GM13976 (cell line): ENCODE measurements at regions not wholly inside any gene's neighbourhood (a gene's known extent, or its start where the extent isn't known, plus 50 kb on each side); places are given as distances from the start of the nearest gene placed in this dataset.
A peak's percentile ranks its signal among the peaks of the same experiment; 100 is the strongest.
"Not testable (repeated sequence)": the region's sequence is repeated elsewhere in the genome, so short reads cannot be mapped to it uniquely, and the experiment has no call there.

Source experiments
- DNase-seq: peaks from one replicate; pipeline ENCODE4 v3.0.0; 2012; ENCODE audit warnings: low spot score
- in situ Hi-C: fragments of 300-500 bp; cut with MboI; formaldehyde crosslinking; loops from one replicate; pipeline ENCODE4 v1.12.0; 2022; ENCODE audit warnings: low sequenced_read_pairs, mixed read lengths, inconsistent platforms; ENCODE audit not compliant: unreplicated experiment
- TF ChIP-seq, protein P1 (sequence below): IDR thresholded peaks from 2 replicates; pipeline ENCODE4 v1.5.1; 2012; ENCODE audit warnings: borderline replicate concordance, mild to moderate bottlenecking; ENCODE audit not compliant: insufficient read depth; ENCODE audit errors: extremely low read depth, missing control alignments, control extremely low read depth

DNA sequence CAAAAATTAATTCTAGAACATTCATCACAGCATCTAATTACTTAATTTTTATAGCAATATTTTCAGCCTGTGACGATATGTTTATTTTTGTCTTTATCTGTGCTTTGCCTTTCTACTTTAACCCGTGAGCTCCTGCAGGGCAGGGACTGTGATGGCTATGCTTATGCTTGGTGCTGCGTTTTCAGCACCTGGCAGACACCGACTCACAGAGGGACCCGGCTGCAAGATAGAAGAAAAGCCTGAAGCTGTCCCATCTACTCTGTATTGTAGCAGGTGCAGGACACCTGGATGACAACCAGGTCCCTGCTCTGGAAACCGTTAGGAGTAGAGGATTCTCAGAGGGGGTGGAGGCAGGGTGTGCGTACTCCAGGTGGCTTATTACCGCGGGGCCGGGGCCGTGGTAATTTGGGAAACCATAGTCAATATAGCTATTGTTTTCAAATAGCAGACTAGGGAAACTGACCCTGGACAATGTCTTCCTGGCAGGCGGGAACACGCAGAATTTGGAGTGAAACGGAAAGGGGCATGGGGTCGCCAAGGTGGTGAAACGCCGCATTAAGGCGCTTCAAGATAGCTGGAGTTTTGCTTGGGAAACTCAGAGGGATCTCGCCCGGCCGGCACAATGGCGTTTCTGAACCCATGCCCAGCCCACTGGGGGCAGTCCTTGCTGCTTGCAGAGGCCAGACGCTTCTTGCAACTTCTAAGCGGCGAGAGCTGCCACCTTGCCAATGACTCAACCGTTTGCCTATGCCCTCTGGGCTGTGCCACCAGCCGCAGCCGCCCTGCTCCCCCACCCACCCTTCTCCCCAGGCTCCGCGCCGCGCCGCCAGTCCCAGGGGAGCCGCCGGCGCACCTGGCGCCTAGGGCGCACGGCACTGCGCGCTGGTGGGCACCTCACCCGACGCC, 140.1 kb upstream of the PALM2AKAP2 start:
- TF ChIP-seq, protein P1, sequence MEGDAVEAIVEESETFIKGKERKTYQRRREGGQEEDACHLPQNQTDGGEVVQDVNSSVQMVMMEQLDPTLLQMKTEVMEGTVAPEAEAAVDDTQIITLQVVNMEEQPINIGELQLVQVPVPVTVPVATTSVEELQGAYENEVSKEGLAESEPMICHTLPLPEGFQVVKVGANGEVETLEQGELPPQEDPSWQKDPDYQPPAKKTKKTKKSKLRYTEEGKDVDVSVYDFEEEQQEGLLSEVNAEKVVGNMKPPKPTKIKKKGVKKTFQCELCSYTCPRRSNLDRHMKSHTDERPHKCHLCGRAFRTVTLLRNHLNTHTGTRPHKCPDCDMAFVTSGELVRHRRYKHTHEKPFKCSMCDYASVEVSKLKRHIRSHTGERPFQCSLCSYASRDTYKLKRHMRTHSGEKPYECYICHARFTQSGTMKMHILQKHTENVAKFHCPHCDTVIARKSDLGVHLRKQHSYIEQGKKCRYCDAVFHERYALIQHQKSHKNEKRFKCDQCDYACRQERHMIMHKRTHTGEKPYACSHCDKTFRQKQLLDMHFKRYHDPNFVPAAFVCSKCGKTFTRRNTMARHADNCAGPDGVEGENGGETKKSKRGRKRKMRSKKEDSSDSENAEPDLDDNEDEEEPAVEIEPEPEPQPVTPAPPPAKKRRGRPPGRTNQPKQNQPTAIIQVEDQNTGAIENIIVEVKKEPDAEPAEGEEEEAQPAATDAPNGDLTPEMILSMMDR: no peak
- in situ Hi-C loops: no loop called here
- peak; percentile 15 for DNase-seq

DNA sequence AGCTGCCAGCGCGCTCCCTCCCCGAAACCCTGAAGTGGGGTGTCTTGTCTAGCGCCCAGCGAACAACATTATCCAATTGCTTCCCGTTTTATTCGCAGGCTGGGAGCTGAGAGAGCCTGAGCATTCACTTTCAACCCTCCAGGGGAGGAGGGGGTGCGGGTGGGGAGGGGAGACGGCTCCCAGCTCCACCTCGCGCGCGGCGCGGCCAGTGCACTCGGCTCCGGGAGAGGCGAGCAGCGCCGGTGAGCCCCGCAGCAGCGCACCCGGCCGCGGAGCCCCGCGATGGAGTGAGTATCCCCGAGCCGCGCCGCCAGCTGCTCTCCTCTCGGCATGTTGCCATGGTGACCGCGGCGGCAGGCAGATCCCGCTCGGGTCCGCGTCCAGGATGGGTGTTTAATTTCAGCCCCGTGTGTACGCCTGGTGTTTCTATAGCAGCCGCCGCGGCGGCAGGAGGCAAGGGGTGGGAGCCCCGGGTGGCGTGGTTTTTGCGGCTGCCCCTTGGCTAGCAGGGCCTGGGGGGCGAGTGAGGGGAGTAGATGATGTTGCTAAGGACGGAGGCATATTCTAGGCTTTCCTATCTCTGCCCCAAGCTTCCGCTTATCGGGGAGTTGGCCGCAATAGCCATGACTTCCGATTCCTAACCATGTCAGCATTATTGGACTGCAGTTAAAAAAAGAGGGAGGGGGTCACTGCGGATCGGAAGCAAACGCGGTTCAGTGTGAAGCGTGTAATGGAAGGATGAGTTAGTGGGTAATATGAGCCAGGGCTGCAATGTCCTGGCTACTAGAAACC, 139.2 kb upstream of the PALM2AKAP2 start:
- DNase-seq: peak; percentile 20
- in situ Hi-C loops: no loop called here
- TF ChIP-seq, protein P1: no peak

DNA sequence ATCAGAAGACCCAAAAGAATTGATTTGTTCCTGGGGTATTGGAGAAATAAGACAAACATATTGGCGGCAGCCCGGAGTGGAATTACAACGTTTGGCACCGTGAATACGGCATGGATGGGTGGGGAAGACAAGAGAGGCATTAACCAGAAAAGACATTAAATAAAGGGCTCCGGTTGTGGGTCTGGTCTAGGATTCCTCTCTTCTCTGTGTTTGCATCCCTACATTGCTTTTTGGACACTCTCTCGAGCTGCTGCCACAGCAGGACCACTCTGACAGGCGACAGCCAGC, 138.7 kb upstream of the PALM2AKAP2 start:
- DNase-seq: no peak
- in situ Hi-C loops: no loop called here
- TF ChIP-seq, protein P1: no peak

DNA sequence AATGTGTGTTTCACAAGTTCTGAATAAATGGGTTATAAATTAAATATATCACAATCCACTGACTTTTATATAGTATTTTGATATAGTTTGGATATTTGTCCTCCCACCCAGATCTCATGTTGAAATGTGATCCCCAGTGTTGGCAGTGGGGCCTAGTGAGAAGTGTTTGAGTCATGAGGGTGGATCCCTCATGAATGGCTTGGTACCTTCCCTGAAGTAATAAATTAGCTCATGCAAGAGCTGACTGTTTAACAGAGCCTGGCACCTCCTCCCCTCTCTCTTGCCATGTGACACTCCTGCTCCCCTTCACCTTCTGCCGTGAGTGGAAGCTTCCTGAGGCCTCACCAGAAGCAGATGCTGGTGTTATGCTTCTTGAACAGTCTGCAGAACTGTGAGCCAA, 127.9 kb upstream of the PALM2AKAP2 start:
- in situ Hi-C loops: no loop called here
- no peak for DNase-seq
- TF ChIP-seq, protein P1: no peak

DNA sequence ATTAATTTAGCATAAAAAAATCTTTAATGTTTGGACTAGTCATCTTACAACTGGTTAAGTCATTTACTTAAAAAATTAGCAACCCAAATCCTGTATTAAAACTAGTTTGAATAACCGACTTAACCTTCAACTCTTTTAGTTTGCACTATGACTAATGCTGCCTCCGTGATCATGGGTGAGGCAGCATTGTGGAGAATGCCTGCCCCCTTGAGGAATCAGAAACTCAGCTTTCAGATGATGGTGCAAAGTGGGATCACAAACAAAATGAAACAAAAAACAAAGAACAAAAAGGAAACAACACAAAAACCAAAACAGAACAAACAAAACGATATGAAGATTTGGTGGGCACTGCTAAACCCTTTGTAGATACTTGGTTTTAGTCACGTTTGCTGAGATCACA, 127.0 kb upstream of the PALM2AKAP2 start:
- TF ChIP-seq, protein P1: no peak
- in situ Hi-C loops: no loop called here
- no peak for DNase-seq

DNA sequence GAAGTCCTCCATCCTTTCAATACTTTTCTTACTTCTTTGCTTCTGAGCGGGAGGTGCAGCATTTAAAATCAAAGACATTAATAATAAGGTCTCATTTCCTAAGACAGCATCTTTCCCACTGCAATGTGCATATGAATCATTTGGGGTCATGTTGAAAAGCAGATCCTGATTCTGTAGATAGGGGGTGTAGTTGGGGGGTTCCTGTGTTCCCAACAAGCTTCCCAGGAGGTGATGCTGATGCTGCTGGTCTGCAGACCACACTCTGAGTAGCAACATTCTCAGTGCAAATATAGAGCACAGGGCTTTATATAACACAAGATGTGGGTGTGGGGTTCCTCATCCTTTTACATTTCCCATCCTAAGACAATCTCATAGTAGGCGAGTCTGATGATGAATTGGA, 126.5 kb upstream of the PALM2AKAP2 start:
- TF ChIP-seq, protein P1: no peak
- no peak for DNase-seq
- in situ Hi-C loops: no loop called here

DNA sequence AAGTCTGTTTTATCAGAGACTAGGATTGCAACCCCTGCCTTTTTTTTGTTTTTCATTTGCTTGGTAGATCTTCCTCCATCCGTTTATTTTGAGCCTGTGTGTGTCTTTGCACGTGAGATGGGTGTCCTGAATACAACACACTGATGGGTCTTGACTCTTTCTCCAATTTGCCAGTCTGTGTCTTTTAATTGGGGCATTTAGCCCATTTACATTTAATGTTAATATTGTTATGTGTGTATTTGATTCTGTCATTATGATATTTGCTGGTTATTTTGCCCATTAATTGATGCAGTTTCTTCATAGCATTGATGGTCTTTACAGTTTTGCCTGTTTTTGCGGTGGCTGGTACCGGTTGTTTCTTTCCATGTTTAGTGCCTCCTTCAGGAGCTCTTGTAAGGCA, 116.0 kb upstream of the PALM2AKAP2 start:
- DNase-seq, in situ Hi-C loops: not testable (repeated sequence)

DNA sequence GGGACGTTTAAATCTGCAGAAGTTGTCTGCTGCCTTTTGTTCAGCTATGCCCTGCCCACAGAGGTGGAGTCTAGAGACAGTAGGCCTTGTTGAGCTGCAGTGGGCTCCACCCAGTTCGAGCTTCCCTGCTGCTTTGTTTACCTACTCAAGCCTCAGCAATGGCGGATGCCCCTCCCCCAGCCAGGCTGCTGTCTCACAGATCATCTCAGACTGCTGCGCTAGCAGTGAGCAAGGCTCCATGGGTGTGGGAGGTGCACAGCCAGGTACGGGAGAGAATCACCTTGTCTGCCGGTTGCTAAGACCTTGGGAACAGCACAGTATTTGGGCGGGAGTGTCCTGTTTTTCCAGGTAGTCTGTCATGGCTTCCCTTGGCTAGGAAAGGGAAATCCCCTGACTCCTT, 114.3 kb upstream of the PALM2AKAP2 start:
- in situ Hi-C loops, DNase-seq: not testable (repeated sequence)
